ENCODE measurements at regions not wholly inside any gene's neighbourhood (a gene's known extent, or its start where the extent isn't known, plus 50 kb on each side); places are given as distances from the start of the nearest gene placed in this dataset.

DNA sequence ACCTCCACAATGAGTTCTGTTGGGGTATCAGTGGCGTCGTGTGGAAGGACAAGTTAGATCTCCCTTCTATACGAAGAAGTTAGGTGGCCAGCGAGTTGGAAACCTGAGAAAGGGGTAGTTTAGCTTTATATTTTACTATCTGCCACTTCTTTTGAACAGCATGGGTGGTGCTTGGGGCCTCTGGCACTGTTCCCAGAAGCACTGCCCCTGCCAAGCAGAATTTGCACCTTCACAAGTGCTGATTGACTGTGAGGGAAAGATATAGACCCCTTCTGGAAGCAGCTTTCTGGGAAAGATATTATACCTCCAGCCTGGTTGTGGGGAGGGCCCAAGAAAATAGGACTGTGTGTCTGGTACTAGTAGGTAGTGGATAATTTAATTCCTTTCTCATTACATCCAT lies 246.9 kb downstream of the FBXO8 start:
- Histone ChIP-seq H3K36me3 (no peaks in the 10 kb centered on the region), H3K4me3 (no peak overlapping the region), H3K27ac (no peak overlapping the region), H3K4me1 (no peaks in the 10 kb centered on the region), H3K27me3 (no peaks in the 10 kb centered on the region), H3K9me3 (no peaks in the 10 kb centered on the region)
- intact Hi-C loops (cut with DNase I; ENCODE audit: low total_unique reads) = no loop called here
- TF ChIP-seq, protein P1, sequence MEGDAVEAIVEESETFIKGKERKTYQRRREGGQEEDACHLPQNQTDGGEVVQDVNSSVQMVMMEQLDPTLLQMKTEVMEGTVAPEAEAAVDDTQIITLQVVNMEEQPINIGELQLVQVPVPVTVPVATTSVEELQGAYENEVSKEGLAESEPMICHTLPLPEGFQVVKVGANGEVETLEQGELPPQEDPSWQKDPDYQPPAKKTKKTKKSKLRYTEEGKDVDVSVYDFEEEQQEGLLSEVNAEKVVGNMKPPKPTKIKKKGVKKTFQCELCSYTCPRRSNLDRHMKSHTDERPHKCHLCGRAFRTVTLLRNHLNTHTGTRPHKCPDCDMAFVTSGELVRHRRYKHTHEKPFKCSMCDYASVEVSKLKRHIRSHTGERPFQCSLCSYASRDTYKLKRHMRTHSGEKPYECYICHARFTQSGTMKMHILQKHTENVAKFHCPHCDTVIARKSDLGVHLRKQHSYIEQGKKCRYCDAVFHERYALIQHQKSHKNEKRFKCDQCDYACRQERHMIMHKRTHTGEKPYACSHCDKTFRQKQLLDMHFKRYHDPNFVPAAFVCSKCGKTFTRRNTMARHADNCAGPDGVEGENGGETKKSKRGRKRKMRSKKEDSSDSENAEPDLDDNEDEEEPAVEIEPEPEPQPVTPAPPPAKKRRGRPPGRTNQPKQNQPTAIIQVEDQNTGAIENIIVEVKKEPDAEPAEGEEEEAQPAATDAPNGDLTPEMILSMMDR (IDR thresholded peaks at IDR 0.05) = no peak
- no peak for DNase-seq

DNA sequence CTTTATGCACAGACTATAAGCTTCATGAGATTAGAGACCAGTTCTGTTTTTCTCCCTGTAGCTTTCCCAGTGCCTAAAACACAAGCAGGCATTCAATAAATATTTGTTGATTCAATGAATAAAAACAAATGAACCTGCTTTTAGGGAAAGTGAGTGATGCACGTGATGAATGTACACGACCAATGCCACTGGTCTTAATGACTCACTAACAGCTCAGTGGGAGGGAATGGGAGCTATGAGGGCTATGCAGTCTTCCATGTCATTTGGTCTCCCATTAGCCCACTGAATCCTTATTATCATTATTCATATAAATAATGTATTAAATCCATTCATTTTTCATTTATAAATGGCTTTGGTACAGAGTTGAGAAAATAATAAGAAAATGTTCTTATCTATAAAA lies 247.4 kb downstream of the FBXO8 start:
- H3K4me1 ChIP-seq = no peaks in the 10 kb centered on the region
- no peak for DNase-seq
- H3K4me3 ChIP-seq = no peak overlapping the region
- no peak overlapping the region for H3K27ac ChIP-seq
- H3K36me3 ChIP-seq = no peaks in the 10 kb centered on the region
- TF ChIP-seq, protein P1 (IDR thresholded peaks at IDR 0.05) = no peak
- intact Hi-C loops (cut with DNase I; ENCODE audit: low total_unique reads) = no loop called here
- H3K9me3 ChIP-seq = no peaks in the 10 kb centered on the region
- no peaks in the 10 kb centered on the region for H3K27me3 ChIP-seq

DNA sequence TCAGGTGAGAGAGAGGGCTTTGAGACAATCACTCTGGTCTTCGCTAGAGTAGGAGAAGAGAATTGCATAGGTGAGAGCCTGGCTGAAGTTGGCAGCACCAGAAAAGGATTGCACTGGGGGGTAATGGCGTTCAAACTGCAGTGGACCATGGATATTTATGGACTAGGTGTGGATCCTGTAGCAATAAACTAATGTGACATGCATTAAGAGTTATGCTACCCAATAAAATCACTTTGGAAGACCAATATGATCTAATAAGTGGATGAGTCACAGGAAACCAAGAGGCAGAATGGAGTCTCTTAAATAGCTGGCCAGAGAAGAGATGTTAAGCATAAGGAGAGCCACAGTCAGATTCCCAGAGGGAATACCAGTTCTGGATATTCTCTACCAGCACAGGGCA lies 259.8 kb downstream of the FBXO8 start:
- no peak overlapping the region for H3K4me3 ChIP-seq
- no peaks in the 10 kb centered on the region for H3K9me3 ChIP-seq
- DNase-seq = no peak
- no peaks in the 10 kb centered on the region for H3K36me3 ChIP-seq
- intact Hi-C loops (cut with DNase I; ENCODE audit: low total_unique reads) = no loop called here
- no peak overlapping the region for H3K27ac ChIP-seq
- peaks cover 0 to 3% of the 10 kb centered on the region in 2 donors for H3K27me3 ChIP-seq
- H3K4me1 ChIP-seq = no peaks in the 10 kb centered on the region
- TF ChIP-seq, protein P1 (IDR thresholded peaks at IDR 0.05) = no peak

DNA sequence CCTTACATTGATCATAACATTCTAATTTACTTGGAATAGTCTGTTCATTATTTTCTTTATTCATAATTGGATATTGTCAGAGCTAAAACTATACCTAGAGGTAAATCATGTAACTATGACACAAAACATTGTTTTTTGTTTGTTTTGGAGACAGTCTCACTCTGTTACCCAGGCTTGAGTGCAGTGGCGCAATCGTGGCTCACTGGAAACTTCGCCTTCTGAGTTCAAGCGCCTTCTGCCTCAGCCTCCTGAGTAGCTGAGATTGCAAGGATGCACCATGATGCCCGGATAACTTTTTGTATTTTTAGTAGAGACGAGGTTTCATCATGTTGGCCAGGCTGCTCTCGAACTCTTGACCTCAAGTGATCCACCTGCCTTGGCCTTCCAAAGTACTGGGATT lies 265.2 kb downstream of the FBXO8 start:
- intact Hi-C loops (cut with DNase I; ENCODE audit: low total_unique reads) = no loop called here
- no peak for DNase-seq
- H3K4me3 ChIP-seq = no peak overlapping the region
- H3K36me3 ChIP-seq = no peaks in the 10 kb centered on the region
- TF ChIP-seq, protein P1 (IDR thresholded peaks at IDR 0.05) = no peak
- no peaks in the 10 kb centered on the region for H3K9me3 ChIP-seq
- no peak overlapping the region for H3K27ac ChIP-seq
- H3K27me3 ChIP-seq = peaks cover 0 to 4% of the 10 kb centered on the region in 2 donors
- H3K4me1 ChIP-seq = no peaks in the 10 kb centered on the region

- Histone ChIP-seq H3K27ac (no peak overlapping the region), H3K27me3 (peaks cover 0 to 4% of the 10 kb centered on the region in 2 donors), H3K4me3 (no peak overlapping the region), H3K36me3 (no peaks in the 10 kb centered on the region), H3K4me1 (no peaks in the 10 kb centered on the region), H3K9me3 (no peaks in the 10 kb centered on the region)
- DNase-seq = no peak
- intact Hi-C loops (cut with DNase I; ENCODE audit: low total_unique reads) = no loop called here
- TF ChIP-seq, protein P1 (IDR thresholded peaks at IDR 0.05) = no peak
Measured at GRCh38 chr4:174016251-174016650, 267.2 kb downstream of the FBXO8 start.

DNA sequence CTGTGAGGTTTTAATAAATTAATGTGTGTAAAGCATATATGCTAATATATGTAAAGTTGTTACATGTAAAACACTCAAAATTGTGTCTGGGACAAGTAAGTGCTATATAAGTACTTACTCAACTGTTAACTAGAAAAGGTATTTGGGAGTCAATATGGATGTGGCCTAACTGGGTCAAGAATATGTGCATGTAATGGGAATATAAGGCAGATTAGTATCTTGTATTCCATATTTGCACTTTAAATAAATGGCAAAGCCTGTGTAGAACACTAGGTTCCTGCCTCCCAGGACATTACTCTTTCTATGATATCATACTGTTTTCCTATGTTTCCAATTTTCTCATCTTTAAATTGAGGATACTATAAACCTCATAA lies 270.6 kb downstream of the FBXO8 start:
- Histone ChIP-seq H3K27me3 (peaks cover 0 to 4% of the 10 kb centered on the region in 2 donors), H3K9me3 (no peaks in the 10 kb centered on the region), H3K27ac (no peak overlapping the region), H3K4me3 (no peak overlapping the region), H3K4me1 (no peaks in the 10 kb centered on the region), H3K36me3 (no peaks in the 10 kb centered on the region)
- intact Hi-C loops (cut with DNase I; ENCODE audit: low total_unique reads) = no loop called here
- TF ChIP-seq, protein P1 (IDR thresholded peaks at IDR 0.05) = no peak
- DNase-seq = no peak
